Fibroblast of lung (primary cell): ENCODE measurements at regions not wholly inside any gene's neighbourhood (a gene's known extent, or its start where the extent isn't known, plus 50 kb on each side); places are given as distances from the start of the nearest gene placed in this dataset.

ENCODE experiments used
- EZH2 ChIP-seq: IDR thresholded peaks from 2 replicates; pipeline ENCODE4 v1.5.1; 2012; ENCODE audit warnings: low read length, control low read depth, mild to moderate bottlenecking; ENCODE audit errors: missing control alignments
- TF ChIP-seq, protein P1 (sequence below), 2 donors: IDR thresholded peaks in 1 of 2; conservative IDR thresholded peaks in 1 of 2; 1 replicate in 1 of 2; 2 replicates in 1 of 2; pipeline ENCODE4 v1.5.1; 2011 to 2012; ENCODE audit warnings: low read length in 2 of 2, control low read depth in 1 of 2, inconsistent platforms in 1 of 2, low read depth in 1 of 2, mild to moderate bottlenecking in 1 of 2

DNA sequence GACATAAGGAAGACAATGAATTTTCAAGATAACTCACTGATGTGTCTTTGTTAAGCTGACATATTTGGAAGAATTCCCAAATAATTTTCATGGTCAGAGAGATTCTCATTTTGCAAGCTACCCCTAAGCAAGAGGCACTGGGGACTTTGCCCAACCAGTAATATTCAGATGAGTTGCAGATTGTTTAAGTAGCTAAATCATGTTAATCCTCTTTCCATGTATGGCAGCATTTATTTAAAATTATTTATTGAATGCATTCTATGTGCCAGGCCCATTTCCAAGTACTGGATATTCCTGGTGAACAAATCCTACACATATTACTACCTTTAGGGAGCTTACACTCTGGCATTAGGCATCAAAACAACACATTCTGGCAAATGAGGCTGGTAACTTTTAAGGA is 56.5 kb upstream of the BACH1 start:
- TF ChIP-seq, protein P1, sequence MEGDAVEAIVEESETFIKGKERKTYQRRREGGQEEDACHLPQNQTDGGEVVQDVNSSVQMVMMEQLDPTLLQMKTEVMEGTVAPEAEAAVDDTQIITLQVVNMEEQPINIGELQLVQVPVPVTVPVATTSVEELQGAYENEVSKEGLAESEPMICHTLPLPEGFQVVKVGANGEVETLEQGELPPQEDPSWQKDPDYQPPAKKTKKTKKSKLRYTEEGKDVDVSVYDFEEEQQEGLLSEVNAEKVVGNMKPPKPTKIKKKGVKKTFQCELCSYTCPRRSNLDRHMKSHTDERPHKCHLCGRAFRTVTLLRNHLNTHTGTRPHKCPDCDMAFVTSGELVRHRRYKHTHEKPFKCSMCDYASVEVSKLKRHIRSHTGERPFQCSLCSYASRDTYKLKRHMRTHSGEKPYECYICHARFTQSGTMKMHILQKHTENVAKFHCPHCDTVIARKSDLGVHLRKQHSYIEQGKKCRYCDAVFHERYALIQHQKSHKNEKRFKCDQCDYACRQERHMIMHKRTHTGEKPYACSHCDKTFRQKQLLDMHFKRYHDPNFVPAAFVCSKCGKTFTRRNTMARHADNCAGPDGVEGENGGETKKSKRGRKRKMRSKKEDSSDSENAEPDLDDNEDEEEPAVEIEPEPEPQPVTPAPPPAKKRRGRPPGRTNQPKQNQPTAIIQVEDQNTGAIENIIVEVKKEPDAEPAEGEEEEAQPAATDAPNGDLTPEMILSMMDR (conservative IDR thresholded peaks at IDR 0.05 in 1 of 2, IDR thresholded peaks at IDR 0.05 in 1 of 2; ENCODE audit: low read depth in 1 of 2, low read length in 2 of 2): no peak
- TF ChIP-seq EZH2: no peak
